SU-DHL-6 (cell line): ENCODE measurements at regions not wholly inside any gene's neighbourhood (a gene's known extent, or its start where the extent isn't known, plus 50 kb on each side); places are given as distances from the start of the nearest gene placed in this dataset.

Source experiments
- EZH2phosphoT487 ChIP-seq: fragments of 200-600 bp; sonication (generic), shearing (Covaris generic); conservative IDR thresholded peaks from 2 replicates; pipeline ENCODE4 v1.6.1; 2018; ENCODE audit warnings: mild to moderate bottlenecking, antibody characterized with exemption, low read length, moderate library complexity, mixed read lengths
- TF ChIP-seq, protein P1 (sequence below): fragments of 200-600 bp; sonication (generic); IDR thresholded peaks from one replicate; pipeline ENCODE4 v1.5.1; 2017; ENCODE audit warnings: antibody characterized with exemption, mild to moderate bottlenecking, low read length, moderate library complexity; ENCODE audit not compliant: insufficient read depth, poor library complexity, severe bottlenecking

DNA sequence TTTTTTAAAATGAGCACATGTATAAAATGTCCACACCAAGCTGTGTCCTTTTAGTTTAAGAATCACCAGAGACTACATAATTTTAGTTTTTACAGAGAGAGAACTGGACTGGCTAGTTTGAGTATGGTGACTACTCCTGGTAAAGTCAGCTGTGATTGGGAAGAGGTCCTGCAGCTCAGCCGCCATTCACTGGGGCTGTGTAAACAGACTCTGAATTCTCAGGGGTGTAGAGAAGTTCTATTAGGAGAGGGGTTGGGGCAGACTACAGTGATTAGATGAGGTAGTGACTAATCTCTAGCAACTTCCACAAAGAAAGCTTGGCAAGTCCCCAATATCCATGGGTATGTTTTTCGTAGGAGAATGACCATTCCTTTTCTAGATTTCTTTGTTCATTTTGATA, 341.2 kb upstream of the MAP3K7 start:
- TF ChIP-seq, protein P1, sequence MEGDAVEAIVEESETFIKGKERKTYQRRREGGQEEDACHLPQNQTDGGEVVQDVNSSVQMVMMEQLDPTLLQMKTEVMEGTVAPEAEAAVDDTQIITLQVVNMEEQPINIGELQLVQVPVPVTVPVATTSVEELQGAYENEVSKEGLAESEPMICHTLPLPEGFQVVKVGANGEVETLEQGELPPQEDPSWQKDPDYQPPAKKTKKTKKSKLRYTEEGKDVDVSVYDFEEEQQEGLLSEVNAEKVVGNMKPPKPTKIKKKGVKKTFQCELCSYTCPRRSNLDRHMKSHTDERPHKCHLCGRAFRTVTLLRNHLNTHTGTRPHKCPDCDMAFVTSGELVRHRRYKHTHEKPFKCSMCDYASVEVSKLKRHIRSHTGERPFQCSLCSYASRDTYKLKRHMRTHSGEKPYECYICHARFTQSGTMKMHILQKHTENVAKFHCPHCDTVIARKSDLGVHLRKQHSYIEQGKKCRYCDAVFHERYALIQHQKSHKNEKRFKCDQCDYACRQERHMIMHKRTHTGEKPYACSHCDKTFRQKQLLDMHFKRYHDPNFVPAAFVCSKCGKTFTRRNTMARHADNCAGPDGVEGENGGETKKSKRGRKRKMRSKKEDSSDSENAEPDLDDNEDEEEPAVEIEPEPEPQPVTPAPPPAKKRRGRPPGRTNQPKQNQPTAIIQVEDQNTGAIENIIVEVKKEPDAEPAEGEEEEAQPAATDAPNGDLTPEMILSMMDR, result no peak
- no peak for TF ChIP-seq EZH2phosphoT487
